Colonic mucosa (tissue), 4 donors: ENCODE measurements at regions not wholly inside any gene's neighbourhood (a gene's known extent, or its start where the extent isn't known, plus 50 kb on each side); places are given as distances from the start of the nearest gene placed in this dataset.

Experiments
- DNase-seq: peaks from one replicate; pipeline ENCODE4 v3.0.0-alpha.2; 2020
- H3K27ac ChIP-seq: fragments of 200-600 bp; one replicate; pipeline ENCODE4 v1.8.0; 2021
- H3K27me3 ChIP-seq: fragments of 200-600 bp; one replicate; pipeline ENCODE4 v1.8.0; 2021
- H3K36me3 ChIP-seq: fragments of 200-600 bp; one replicate; pipeline ENCODE4 v1.8.0; 2021
- H3K4me1 ChIP-seq: fragments of 200-600 bp; one replicate; pipeline ENCODE4 v1.8.0; 2021; ENCODE audit warnings: mild to moderate bottlenecking
- H3K4me3 ChIP-seq: fragments of 200-600 bp; one replicate; pipeline ENCODE4 v1.8.0; 2021
- H3K9ac ChIP-seq, 2 donors: one replicate each; pipeline ENCODE4 v1.7.0; 2013; ENCODE audit warnings: control low read depth in 2 of 2, low read depth in 2 of 2, low read length in 2 of 2
- H3K9me3 ChIP-seq: fragments of 200-600 bp; one replicate; pipeline ENCODE4 v1.8.0; 2021
- intact Hi-C: fragments of 100-400 bp; cut with DNase I; formaldehyde crosslinking; loops from one replicate; pipeline ENCODE4 v1.14.1; 2022
- TF ChIP-seq, protein P1 (sequence below): fragments of 200-600 bp; IDR thresholded peaks from one replicate; pipeline ENCODE4 v1.8.0; 2022; ENCODE audit warnings: antibody characterized with exemption, mild to moderate bottlenecking
- donor health status: healthy.
- donor health status: DM: no; HTN: no; CAD: no.
- donor health status: DM: no; HTN: no; CAD: no.

DNA sequence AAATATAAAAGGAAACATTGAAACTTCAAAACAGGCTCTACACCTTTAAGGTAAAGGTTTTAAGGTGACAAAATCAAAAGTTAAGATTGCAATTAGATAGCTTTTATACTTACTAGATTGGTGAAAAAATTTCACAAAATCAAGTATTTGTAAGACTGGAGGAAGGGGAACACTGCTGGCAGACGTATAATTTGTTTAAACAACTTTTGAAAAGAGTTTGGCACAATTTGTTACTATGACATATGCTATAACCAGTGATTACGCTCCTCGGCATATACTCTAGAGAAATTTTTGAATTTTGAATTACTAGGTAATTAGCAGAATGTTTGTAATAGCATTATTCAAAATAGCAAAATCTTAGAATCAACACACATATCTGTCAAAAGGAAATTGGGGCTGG lies 425.0 kb downstream of the LRRIQ3 start:
- Histone ChIP-seq H3K4me1 (no peaks in the 10 kb centered on the region), H3K36me3 (no peaks in the 10 kb centered on the region), H3K9me3 (no peaks in the 10 kb centered on the region), H3K4me3 (no peak overlapping the region), H3K27me3 (no peaks in the 10 kb centered on the region), H3K27ac (no peak overlapping the region), H3K9ac (no peak overlapping the region)
- intact Hi-C loops = no loop called here
- TF ChIP-seq, protein P1, sequence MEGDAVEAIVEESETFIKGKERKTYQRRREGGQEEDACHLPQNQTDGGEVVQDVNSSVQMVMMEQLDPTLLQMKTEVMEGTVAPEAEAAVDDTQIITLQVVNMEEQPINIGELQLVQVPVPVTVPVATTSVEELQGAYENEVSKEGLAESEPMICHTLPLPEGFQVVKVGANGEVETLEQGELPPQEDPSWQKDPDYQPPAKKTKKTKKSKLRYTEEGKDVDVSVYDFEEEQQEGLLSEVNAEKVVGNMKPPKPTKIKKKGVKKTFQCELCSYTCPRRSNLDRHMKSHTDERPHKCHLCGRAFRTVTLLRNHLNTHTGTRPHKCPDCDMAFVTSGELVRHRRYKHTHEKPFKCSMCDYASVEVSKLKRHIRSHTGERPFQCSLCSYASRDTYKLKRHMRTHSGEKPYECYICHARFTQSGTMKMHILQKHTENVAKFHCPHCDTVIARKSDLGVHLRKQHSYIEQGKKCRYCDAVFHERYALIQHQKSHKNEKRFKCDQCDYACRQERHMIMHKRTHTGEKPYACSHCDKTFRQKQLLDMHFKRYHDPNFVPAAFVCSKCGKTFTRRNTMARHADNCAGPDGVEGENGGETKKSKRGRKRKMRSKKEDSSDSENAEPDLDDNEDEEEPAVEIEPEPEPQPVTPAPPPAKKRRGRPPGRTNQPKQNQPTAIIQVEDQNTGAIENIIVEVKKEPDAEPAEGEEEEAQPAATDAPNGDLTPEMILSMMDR = no peak
- no peak for DNase-seq

DNA sequence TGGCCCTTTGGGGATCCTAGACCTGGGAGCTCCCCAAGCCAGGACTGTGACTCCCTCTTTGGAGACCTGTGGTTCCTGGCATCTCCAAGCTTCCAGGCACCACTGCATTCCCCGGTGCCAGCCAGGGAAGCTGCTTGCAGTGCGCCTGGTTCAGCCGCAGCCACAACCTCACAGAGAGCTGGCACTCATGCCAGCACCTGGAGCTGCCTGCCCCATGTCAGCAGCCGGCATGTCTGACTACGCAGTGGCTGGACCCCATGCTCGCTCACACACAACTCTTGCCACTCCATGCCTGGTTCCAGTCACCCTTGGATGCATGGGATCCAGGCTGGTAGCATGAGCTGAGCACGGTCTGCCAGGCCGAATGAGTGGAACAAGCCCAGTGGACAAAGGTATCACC lies 426.6 kb downstream of the LRRIQ3 start:
- Histone ChIP-seq H3K27me3 (no peaks in the 10 kb centered on the region), H3K9me3 (no peaks in the 10 kb centered on the region), H3K4me3 (no peak overlapping the region), H3K36me3 (no peaks in the 10 kb centered on the region), H3K4me1 (no peaks in the 10 kb centered on the region), H3K9ac (no peak overlapping the region), H3K27ac (no peak overlapping the region)
- DNase-seq = no peak
- TF ChIP-seq, protein P1 = no peak
- intact Hi-C loops = no loop called here

DNA sequence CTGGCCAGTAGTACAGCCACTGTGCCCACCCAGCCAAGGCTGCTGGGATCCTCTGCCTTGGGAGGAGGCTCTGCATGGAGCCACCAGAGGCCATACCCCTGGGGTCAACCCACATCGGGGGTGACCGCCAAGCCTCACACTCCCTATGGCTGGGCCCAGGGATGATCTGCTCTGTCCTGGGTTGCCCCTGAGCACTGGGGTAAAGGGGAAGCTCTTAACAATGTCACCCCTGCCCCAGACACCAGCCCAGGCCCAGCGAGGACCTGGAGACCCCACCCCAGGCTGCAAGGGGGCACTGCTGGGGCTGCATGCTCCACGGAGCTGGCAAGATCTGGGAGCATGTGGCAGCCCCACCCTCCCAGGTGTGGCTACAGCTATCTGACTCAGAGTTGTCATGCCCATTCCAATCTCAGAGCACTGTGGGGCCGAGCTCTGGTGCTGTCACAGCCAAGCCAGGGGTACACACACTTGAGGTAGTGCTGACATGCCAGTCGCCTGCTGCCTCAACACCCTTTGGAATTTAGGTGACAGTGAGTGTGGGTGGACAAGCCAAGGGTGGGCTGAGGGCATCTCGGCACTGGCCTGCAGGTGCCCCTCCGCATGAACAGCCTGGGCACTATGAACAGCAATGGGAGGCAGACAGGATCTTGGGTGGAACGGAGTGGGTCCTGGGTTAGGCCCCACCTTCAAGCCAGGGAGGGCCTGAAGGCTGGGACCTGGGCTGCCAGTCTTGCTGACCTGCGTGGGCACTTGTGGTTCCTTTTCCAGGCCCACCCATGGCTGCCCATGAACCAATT lies 427.7 kb downstream of the LRRIQ3 start:
- no peak overlapping the region for H3K27ac ChIP-seq
- DNase-seq = no peak
- intact Hi-C loops = no loop called here

DNA sequence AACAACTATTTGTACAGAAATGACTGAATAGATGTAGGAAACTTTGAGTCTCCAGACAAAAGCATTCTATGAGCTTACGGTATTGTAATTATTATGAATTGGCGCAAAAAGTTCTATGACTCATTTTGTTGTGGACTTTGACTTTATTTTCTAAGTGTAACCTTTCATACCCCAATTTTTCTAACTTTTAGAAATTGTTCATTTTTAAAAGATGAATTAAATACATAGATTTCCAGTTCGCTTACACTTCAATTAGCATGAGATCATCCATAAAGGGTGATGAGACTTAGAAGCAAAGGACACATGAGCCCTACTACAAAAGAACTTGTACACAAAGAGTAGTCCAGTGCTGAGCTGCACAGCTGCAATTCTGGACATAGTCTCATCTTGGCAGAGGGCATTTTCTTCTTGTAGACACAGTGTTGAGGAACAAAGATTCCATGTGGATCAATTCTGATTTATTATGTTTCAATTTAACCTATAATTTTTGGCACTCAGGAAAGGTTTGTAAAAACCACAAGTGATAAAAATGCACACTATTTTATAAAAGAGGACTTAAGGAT lies 431.1 kb downstream of the LRRIQ3 start:
- Histone ChIP-seq H3K4me3 (no peak overlapping the region), H3K9me3 (no peaks in the 10 kb centered on the region), H3K27ac (no peak overlapping the region), H3K36me3 (no peaks in the 10 kb centered on the region), H3K27me3 (no peaks in the 10 kb centered on the region), H3K4me1 (no peaks in the 10 kb centered on the region), H3K9ac (no peak overlapping the region)
- TF ChIP-seq, protein P1 = no peak
- DNase-seq = no peak
- intact Hi-C loops = no loop called here

More for the DNA sequence above, 427.7 kb downstream of the LRRIQ3 start:
- H3K4me1 ChIP-seq = no peaks in the 10 kb centered on the region
- H3K36me3 ChIP-seq = no peaks in the 10 kb centered on the region
- TF ChIP-seq, protein P1 = no peak
- H3K9ac ChIP-seq = no peak overlapping the region
- H3K27me3 ChIP-seq = no peaks in the 10 kb centered on the region
- H3K4me3 ChIP-seq = no peak overlapping the region
- H3K9me3 ChIP-seq = no peaks in the 10 kb centered on the region

DNA sequence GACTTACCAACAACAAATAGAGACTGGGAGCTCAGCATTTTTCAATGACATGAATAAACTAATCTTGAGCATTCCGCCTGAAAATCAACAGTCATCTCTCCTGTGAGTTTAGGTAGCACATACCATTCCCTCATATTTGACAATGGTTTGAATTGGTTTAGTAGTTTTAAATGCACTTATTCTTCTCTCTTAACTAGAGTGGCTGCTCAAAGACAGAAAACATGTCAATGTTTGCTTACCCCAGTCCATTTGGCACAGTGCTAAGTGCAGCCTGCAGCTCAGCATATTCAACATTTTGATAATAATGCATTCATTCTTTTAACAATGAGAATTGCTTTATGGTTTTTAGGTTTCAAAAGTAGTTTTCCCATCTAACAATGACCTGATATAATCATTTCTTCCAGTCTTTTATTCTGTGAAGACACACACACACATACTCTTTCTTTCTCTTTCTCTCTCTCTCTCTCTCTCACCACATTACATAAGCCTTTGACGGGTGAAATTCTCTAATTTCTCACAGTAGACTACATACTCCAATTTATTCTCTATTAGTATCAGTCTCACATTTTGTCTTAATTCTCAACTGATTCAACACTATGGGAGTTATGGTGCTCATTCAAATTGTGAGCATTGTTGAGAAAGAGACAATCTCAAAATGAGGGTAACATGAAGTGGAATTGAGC lies 432.3 kb downstream of the LRRIQ3 start:
- H3K36me3 ChIP-seq = no peaks in the 10 kb centered on the region
- no peaks in the 10 kb centered on the region for H3K9me3 ChIP-seq
- TF ChIP-seq, protein P1 = no peak
- DNase-seq = no peak
- H3K27ac ChIP-seq = no peak overlapping the region
- no peak overlapping the region for H3K9ac ChIP-seq
- H3K4me3 ChIP-seq = no peak overlapping the region
- H3K4me1 ChIP-seq = no peaks in the 10 kb centered on the region
- H3K27me3 ChIP-seq = no peaks in the 10 kb centered on the region
- intact Hi-C loops = no loop called here
